ENCODE measurements at regions not wholly inside any gene's neighbourhood (a gene's known extent, or its start where the extent isn't known, plus 50 kb on each side); places are given as distances from the start of the nearest gene placed in this dataset.

DNA sequence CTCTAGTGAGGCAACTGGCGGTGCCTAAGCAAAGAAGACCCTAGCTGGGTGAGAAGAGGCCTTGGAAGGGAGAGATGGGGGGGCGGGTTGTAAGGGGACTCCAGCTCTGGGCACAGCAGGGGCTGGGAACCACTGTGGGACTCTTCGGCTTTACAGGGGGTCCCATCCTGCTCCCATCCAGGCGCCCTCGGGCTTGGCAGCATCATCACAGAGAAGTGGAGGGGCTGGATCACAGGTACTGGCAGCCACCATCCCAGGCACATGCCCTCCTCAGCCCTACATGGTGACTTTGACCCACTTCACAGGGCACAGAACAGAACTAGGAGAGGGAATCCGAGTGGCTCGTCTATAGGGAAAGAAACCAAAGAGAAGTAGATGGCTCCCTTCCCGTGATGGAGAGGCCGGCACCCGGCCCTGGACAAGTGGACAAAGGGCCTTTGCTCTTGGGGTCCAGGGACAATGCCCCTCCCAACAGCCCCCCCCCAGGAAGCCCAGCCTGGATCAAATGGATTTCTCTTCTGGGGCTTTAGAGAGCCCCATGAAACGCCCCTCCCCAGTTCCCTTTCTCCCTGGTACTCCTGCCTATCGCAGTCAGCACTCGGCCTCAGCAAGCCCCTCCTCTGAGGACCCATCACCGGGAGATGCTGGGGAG is 54.0 kb upstream of the ECE1 start:
- Histone ChIP-seq H3K9ac (ENCODE audit: low read depth, low read length, poor library complexity) (peak overlapping the region; percentile 87), H3K4ac (ENCODE audit: low read length) (no peak overlapping the region), H3K9me3 (replicated peaks in 1 of 2; ENCODE audit: control insufficient read depth in 2 of 2, insufficient read depth in 1 of 2, low read depth in 1 of 2, low read length in 2 of 2) (no peaks in the 10 kb centered on the region), H3K79me1 (ENCODE audit: low read depth, low read length) (peaks cover 6% of the 10 kb centered on the region), H3K4me3 (ENCODE audit: low read length in 2 of 2) (peak overlapping the region; percentile 61 to 94), H3K4me2 (ENCODE audit: insufficient read depth, low read length, poor library complexity, severe bottlenecking) (peak overlapping the region; percentile 66), H3K23ac (ENCODE audit: low read depth, low read length, poor library complexity) (peak overlapping the region; percentile 94), H3K14ac (ENCODE audit: low read length) (no peak overlapping the region), H2BK5ac (ENCODE audit: low read length) (peak overlapping the region; percentile 28), H3K27me3 (ENCODE audit: control insufficient read depth in 3 of 3, insufficient read depth in 3 of 3, low read depth in 1 of 3, low read length in 3 of 3) (peaks cover 0 to 10% (median 0%) of the 10 kb centered on the region in 3 experiments), H3K36me3 (replicated peaks in 1 of 2; ENCODE audit: control insufficient read depth in 2 of 2, insufficient read depth in 2 of 2, low read length in 2 of 2) (peaks cover 0 to 2% of the 10 kb centered on the region in 2 donors), H2BK15ac (ENCODE audit: low read length) (peak overlapping the region; percentile 45), H2AK5ac (ENCODE audit: low read depth, low read length) (peak overlapping the region; percentile 67), H2BK120ac (ENCODE audit: low read depth, low read length) (peak overlapping the region; percentile 68), H2BK12ac (ENCODE audit: low read length) (peak overlapping the region; percentile 44), H3K27ac (replicated peaks; ENCODE audit: low read length) (no peak overlapping the region), H2AFZ (ENCODE audit: low read length) (peak overlapping the region; percentile 98), H4K8ac (ENCODE audit: low read depth, low read length) (no peak overlapping the region), H3K4me1 (ENCODE audit: control insufficient read depth in 2 of 2, insufficient read depth in 1 of 2, low read depth in 1 of 2, low read length in 2 of 2) (peaks cover 17 to 33% of the 10 kb centered on the region in 2 donors), H4K91ac (ENCODE audit: low read depth, low read length, poor library complexity) (no peak overlapping the region), H3K18ac (ENCODE audit: low read length) (peak overlapping the region; percentile 95)
- WGBS, 2 donors (ENCODE audit: extremely low coverage in 2 of 2, insufficient read length in 2 of 2, insufficient replicate concordance in 1 of 2): no CpG with 5 or more reads among the region's 14 CpGs
- DNase-seq (ENCODE audit: low spot score): no peak

DNA sequence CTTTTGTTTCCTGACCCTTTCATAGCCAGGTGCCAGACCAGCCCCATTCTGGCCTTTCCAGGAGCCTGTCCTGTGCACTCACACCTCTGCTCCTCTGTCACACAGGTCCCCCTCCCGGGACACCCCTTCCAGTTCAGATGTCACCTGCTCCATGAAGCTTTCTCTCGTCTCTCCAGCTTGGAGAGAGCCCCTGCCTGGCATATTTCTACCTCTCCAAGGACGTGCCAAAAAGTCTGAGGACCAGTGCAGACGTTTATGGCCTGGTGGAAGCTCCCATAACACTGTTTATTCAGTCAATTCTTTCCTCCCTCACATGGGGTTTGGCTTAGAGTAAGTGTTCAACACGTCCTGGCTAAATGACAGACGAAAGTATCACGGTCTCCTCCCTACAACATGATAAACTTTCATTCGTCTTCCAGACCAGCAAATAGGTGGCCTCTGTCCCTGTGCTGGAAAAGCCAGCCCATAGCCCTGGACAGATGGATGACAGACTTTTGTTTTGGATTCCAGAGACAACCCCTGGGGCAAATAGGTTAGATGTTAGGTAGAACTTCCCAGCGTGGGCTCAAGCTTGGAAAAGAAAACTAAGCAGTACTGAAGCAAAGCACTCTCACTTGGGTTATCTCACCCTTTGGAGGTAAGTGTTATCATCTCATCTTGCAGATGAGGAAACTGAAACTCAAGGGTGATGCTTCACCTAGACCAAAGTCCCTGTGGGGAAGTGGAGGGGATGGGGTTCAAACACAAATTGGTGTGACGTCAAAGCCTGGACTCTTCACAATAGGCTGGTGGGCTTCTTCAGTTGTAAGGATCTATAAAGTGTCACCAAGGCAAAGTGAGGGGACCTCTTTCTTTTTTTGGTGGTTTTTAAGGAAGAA is 52.9 kb upstream of the ECE1 start:
- Histone ChIP-seq H3K27me3 (ENCODE audit: control insufficient read depth in 3 of 3, insufficient read depth in 3 of 3, low read depth in 1 of 3, low read length in 3 of 3) (peaks cover 0 to 10% (median 0%) of the 10 kb centered on the region in 3 experiments), H2BK15ac (ENCODE audit: low read length) (no peak overlapping the region), H2BK5ac (ENCODE audit: low read length) (no peak overlapping the region), H3K9me3 (replicated peaks in 1 of 2; ENCODE audit: control insufficient read depth in 2 of 2, insufficient read depth in 1 of 2, low read depth in 1 of 2, low read length in 2 of 2) (no peaks in the 10 kb centered on the region), H3K27ac (replicated peaks; ENCODE audit: low read length) (no peak overlapping the region), H2BK12ac (ENCODE audit: low read length) (no peak overlapping the region), H3K4me2 (ENCODE audit: insufficient read depth, low read length, poor library complexity, severe bottlenecking) (no peak overlapping the region), H3K18ac (ENCODE audit: low read length) (no peak overlapping the region), H2AK5ac (ENCODE audit: low read depth, low read length) (peak overlapping the region; percentile 29), H4K91ac (ENCODE audit: low read depth, low read length, poor library complexity) (no peak overlapping the region), H3K4me1 (ENCODE audit: control insufficient read depth in 2 of 2, insufficient read depth in 1 of 2, low read depth in 1 of 2, low read length in 2 of 2) (peaks cover 17 to 33% of the 10 kb centered on the region in 2 donors), H2BK120ac (ENCODE audit: low read depth, low read length) (no peak overlapping the region), H3K9ac (ENCODE audit: low read depth, low read length, poor library complexity) (no peak overlapping the region), H4K8ac (ENCODE audit: low read depth, low read length) (no peak overlapping the region), H3K4ac (ENCODE audit: low read length) (no peak overlapping the region), H3K4me3 (ENCODE audit: low read length in 2 of 2) (no peak overlapping the region), H3K23ac (ENCODE audit: low read depth, low read length, poor library complexity) (no peak overlapping the region), H2AFZ (ENCODE audit: low read length) (no peak overlapping the region), H3K79me1 (ENCODE audit: low read depth, low read length) (peaks cover 8% of the 10 kb centered on the region), H3K14ac (ENCODE audit: low read length) (no peak overlapping the region), H3K36me3 (replicated peaks in 1 of 2; ENCODE audit: control insufficient read depth in 2 of 2, insufficient read depth in 2 of 2, low read length in 2 of 2) (peaks cover 0 to 2% of the 10 kb centered on the region in 2 donors)
- no peak for DNase-seq (ENCODE audit: low spot score)
- no CpG with 5 or more reads among the region's 10 CpGs for WGBS, 2 donors (ENCODE audit: extremely low coverage in 2 of 2, insufficient read length in 2 of 2, insufficient replicate concordance in 1 of 2)

GRCh38 chr1:21341517-21342078 is 51.3 kb upstream of the ECE1 start:
- Histone ChIP-seq H3K9ac (ENCODE audit: low read depth, low read length, poor library complexity) (no peak overlapping the region), H3K4ac (ENCODE audit: low read length) (no peak overlapping the region), H3K14ac (ENCODE audit: low read length) (no peak overlapping the region), H2AFZ (ENCODE audit: low read length) (no peak overlapping the region), H3K4me3 (ENCODE audit: low read length in 2 of 2) (no peak overlapping the region), H3K36me3 (replicated peaks in 1 of 2; ENCODE audit: control insufficient read depth in 2 of 2, insufficient read depth in 2 of 2, low read length in 2 of 2) (peaks cover 0 to 2% of the 10 kb centered on the region in 2 donors), H2BK5ac (ENCODE audit: low read length) (no peak overlapping the region), H4K8ac (ENCODE audit: low read depth, low read length) (no peak overlapping the region), H2BK12ac (ENCODE audit: low read length) (no peak overlapping the region), H4K91ac (ENCODE audit: low read depth, low read length, poor library complexity) (no peak overlapping the region), H2BK15ac (ENCODE audit: low read length) (no peak overlapping the region), H3K27me3 (ENCODE audit: control insufficient read depth in 3 of 3, insufficient read depth in 3 of 3, low read depth in 1 of 3, low read length in 3 of 3) (peaks cover 0 to 10% (median 0%) of the 10 kb centered on the region in 3 experiments), H3K4me2 (ENCODE audit: insufficient read depth, low read length, poor library complexity, severe bottlenecking) (no peak overlapping the region), H2BK120ac (ENCODE audit: low read depth, low read length) (no peak overlapping the region), H3K27ac (replicated peaks; ENCODE audit: low read length) (no peak overlapping the region), H3K18ac (ENCODE audit: low read length) (no peak overlapping the region), H2AK5ac (ENCODE audit: low read depth, low read length) (no peak overlapping the region), H3K4me1 (ENCODE audit: control insufficient read depth in 2 of 2, insufficient read depth in 1 of 2, low read depth in 1 of 2, low read length in 2 of 2) (peaks cover 23 to 34% of the 10 kb centered on the region in 2 donors), H3K23ac (ENCODE audit: low read depth, low read length, poor library complexity) (no peak overlapping the region), H3K79me1 (ENCODE audit: low read depth, low read length) (peaks cover 8% of the 10 kb centered on the region), H3K9me3 (replicated peaks in 1 of 2; ENCODE audit: control insufficient read depth in 2 of 2, insufficient read depth in 1 of 2, low read depth in 1 of 2, low read length in 2 of 2) (no peaks in the 10 kb centered on the region)
- DNase-seq (ENCODE audit: low spot score): no peak
- no CpG with 5 or more reads among the region's 10 CpGs for WGBS, 2 donors (ENCODE audit: extremely low coverage in 2 of 2, insufficient read length in 2 of 2, insufficient replicate concordance in 1 of 2)

DNA sequence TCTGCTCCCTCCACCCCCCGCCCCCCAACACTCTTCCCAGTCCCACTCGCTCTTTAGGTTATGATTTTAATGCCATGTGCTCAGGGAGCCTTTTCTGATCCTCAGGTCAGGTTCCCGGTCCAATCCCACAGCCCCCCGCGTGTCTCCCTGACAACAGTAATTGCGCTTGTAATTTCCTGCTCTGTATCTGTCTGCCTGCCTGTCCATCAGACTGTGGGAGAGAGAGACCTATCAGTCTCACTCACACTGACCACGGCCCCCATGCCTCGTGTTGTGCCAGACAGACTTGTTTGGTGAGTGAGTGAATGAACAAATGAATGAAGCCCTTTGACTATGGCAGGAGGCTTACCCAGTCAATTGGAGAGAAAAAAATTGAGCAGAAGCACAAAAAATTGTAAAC is 50.8 kb upstream of the ECE1 start:
- Histone ChIP-seq H3K4me3 (ENCODE audit: low read length in 2 of 2) (no peak overlapping the region), H3K27ac (replicated peaks; ENCODE audit: low read length) (no peak overlapping the region), H4K8ac (ENCODE audit: low read depth, low read length) (no peak overlapping the region)

More for the DNA sequence above, 50.8 kb upstream of the ECE1 start:
- no peak for DNase-seq (ENCODE audit: low spot score)
- H3K4me1 ChIP-seq (ENCODE audit: control insufficient read depth in 2 of 2, insufficient read depth in 1 of 2, low read depth in 1 of 2, low read length in 2 of 2): peaks cover 19 to 29% of the 10 kb centered on the region in 2 donors
- peak overlapping the region; percentile 3 for H3K9ac ChIP-seq (ENCODE audit: low read depth, low read length, poor library complexity)
- no peak overlapping the region for H2AK5ac ChIP-seq (ENCODE audit: low read depth, low read length)
- H3K27me3 ChIP-seq (ENCODE audit: control insufficient read depth in 3 of 3, insufficient read depth in 3 of 3, low read depth in 1 of 3, low read length in 3 of 3): peaks cover 0 to 10% (median 0%) of the 10 kb centered on the region in 3 experiments
- H3K18ac ChIP-seq (ENCODE audit: low read length): peak overlapping the region; percentile 34
- no peak overlapping the region for H2AFZ ChIP-seq (ENCODE audit: low read length)
- H3K4ac ChIP-seq (ENCODE audit: low read length): no peak overlapping the region
- peak overlapping the region; percentile 61 for H3K23ac ChIP-seq (ENCODE audit: low read depth, low read length, poor library complexity)
- H2BK5ac ChIP-seq (ENCODE audit: low read length): no peak overlapping the region
- H4K91ac ChIP-seq (ENCODE audit: low read depth, low read length, poor library complexity): no peak overlapping the region
- H2BK15ac ChIP-seq (ENCODE audit: low read length): no peak overlapping the region
- peaks cover 8% of the 10 kb centered on the region for H3K79me1 ChIP-seq (ENCODE audit: low read depth, low read length)
- H2BK12ac ChIP-seq (ENCODE audit: low read length): no peak overlapping the region
- no peak overlapping the region for H2BK120ac ChIP-seq (ENCODE audit: low read depth, low read length)
- whole genome bisulfite sequencing, 2 donors (ENCODE audit: extremely low coverage in 2 of 2, insufficient read length in 2 of 2, insufficient replicate concordance in 1 of 2): no CpG with 5 or more reads among the region's 8 CpGs
- H3K36me3 ChIP-seq (replicated peaks in 1 of 2; ENCODE audit: control insufficient read depth in 2 of 2, insufficient read depth in 2 of 2, low read length in 2 of 2): peaks cover 0 to 2% of the 10 kb centered on the region in 2 donors
- H3K9me3 ChIP-seq (replicated peaks in 1 of 2; ENCODE audit: control insufficient read depth in 2 of 2, insufficient read depth in 1 of 2, low read depth in 1 of 2, low read length in 2 of 2): no peaks in the 10 kb centered on the region
- no peak overlapping the region for H3K4me2 ChIP-seq (ENCODE audit: insufficient read depth, low read length, poor library complexity, severe bottlenecking)
- H3K14ac ChIP-seq (ENCODE audit: low read length): no peak overlapping the region
